ENCODE measurements at regions not wholly inside any gene's neighbourhood (a gene's known extent, or its start where the extent isn't known, plus 50 kb on each side); places are given as distances from the start of the nearest gene placed in this dataset.

DNA sequence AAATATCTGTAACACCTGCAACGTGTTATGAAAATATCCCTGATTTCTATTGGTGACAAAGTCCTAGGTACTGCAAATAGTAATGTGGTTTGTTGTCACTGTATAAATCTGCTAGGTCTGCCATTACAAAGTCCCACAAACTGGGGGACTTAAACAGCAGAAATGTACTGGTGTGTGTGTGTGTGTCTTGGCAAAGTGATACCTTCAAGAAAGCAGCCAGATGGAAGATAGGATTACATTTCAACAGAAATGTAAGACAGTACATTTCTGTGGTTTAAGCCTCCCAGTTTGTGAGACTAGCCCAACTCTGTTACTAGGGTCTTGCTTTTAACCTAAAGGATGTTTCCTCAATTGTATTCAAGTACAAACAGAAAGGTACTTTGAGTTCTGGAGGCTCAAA, 531.7 kb downstream of the NPIPA7 start:
- TF ChIP-seq, protein P1, sequence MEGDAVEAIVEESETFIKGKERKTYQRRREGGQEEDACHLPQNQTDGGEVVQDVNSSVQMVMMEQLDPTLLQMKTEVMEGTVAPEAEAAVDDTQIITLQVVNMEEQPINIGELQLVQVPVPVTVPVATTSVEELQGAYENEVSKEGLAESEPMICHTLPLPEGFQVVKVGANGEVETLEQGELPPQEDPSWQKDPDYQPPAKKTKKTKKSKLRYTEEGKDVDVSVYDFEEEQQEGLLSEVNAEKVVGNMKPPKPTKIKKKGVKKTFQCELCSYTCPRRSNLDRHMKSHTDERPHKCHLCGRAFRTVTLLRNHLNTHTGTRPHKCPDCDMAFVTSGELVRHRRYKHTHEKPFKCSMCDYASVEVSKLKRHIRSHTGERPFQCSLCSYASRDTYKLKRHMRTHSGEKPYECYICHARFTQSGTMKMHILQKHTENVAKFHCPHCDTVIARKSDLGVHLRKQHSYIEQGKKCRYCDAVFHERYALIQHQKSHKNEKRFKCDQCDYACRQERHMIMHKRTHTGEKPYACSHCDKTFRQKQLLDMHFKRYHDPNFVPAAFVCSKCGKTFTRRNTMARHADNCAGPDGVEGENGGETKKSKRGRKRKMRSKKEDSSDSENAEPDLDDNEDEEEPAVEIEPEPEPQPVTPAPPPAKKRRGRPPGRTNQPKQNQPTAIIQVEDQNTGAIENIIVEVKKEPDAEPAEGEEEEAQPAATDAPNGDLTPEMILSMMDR (IDR thresholded peaks at IDR 0.05; ENCODE audit: extremely low read depth, insufficient read depth, missing control alignments), result no peak
- in situ Hi-C loops (cut with MboI; ENCODE audit: low pct_unique_long_range_greater_than_20kb, low sequenced_read_pairs, unreplicated experiment), result no loop called here
- no peak for DNase-seq (ENCODE audit: low spot score)

DNA sequence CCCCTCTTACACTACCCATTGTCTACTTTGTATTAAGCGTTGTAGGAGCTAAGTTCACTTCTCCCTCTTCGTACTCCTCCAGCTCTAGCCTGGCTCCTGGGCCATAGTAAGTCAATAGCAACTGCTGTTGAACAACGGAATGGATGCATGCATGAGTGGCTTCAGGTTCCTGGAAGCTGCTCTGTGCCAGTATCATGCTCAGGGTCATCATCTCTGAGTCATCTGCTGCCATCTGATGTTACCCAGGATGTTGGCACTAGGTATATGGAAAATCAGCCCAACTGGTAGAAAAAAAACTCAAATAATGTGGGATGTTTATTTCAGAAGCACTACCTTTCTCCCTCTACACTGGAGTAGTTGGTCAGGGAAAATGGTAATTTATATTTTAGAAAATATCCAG, 536.8 kb downstream of the NPIPA7 start:
- in situ Hi-C loops (cut with MboI; ENCODE audit: low pct_unique_long_range_greater_than_20kb, low sequenced_read_pairs, unreplicated experiment), result no loop called here
- DNase-seq (ENCODE audit: low spot score), result no peak
- TF ChIP-seq, protein P1 (IDR thresholded peaks at IDR 0.05; ENCODE audit: extremely low read depth, insufficient read depth, missing control alignments), result no peak

DNA sequence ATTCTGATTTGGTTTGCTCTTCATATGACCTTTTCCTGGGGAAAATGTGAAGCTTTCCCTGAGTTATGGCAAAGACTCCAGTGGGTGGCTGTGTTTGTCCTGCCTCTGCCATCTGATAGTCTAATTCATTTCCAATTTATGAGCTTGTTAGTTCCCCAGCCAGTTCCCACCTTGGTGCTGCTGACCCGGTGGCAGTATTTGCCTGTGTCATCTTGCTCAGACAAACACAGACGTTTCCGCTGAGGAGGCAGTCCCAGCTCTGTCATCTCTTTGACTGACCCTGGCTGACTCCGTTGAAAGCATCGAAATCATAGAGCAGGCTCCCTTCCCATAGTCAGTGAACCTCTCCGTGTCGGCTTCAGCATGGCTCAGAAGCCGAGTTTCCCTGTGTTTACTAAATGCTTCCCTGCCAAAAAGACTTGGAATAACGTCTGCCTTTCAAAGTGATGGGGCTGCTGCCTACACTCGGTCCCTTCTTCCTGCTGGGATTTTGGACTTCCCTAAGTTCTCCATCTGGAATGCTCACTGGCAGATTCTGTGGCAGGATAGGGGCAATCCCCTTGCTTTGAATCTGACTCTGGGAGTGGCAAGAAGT, 538.3 kb downstream of the NPIPA7 start:
- TF ChIP-seq, protein P1 (IDR thresholded peaks at IDR 0.05; ENCODE audit: extremely low read depth, insufficient read depth, missing control alignments), result no peak
- in situ Hi-C loops (cut with MboI; ENCODE audit: low pct_unique_long_range_greater_than_20kb, low sequenced_read_pairs, unreplicated experiment), result no loop called here
- DNase-seq (ENCODE audit: low spot score), result no peak

DNA sequence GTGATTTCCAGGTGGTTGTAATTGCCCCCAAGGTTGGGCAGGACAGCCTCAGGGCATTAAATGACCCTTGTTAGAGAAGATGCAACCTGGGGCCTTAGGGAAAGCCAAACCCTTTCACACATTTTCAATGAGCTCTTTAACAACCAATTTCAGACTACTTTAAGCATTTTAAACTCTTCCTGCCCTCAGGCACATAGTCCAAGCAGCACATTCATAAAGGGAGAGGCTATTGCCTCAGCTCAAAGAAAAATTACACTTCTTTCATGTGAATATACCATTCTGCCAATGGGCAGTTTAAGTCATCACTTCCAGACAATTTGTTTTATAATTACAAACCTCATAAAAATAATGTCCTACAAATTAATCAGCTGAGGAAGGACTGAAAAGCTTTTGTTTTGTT, 544.5 kb downstream of the NPIPA7 start:
- DNase-seq (ENCODE audit: low spot score), result no peak
- in situ Hi-C loops (cut with MboI; ENCODE audit: low pct_unique_long_range_greater_than_20kb, low sequenced_read_pairs, unreplicated experiment), result no loop called here
- TF ChIP-seq, protein P1 (IDR thresholded peaks at IDR 0.05; ENCODE audit: extremely low read depth, insufficient read depth, missing control alignments), result no peak

DNA sequence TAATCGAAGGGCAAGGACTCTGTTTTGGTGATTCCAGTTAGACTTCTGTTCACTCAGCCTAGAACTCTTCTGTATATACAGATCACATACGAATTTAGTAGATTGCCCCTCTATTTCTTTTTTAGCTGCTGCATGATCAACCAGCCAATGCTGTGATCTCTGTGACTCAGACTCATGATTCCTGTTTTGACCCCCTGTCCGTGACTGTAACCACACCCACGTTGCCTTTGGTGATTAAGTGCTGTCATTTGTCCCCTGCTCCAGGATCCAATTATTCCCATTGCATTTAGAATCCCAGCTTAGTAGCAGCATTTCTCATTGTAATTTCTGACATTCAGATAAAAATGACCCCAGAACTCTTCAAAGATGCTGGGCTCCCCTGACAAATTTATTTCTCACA, 545.7 kb downstream of the NPIPA7 start:
- in situ Hi-C loops (cut with MboI; ENCODE audit: low pct_unique_long_range_greater_than_20kb, low sequenced_read_pairs, unreplicated experiment), result no loop called here
- DNase-seq (ENCODE audit: low spot score), result no peak
- TF ChIP-seq, protein P1 (IDR thresholded peaks at IDR 0.05; ENCODE audit: extremely low read depth, insufficient read depth, missing control alignments), result no peak

DNA sequence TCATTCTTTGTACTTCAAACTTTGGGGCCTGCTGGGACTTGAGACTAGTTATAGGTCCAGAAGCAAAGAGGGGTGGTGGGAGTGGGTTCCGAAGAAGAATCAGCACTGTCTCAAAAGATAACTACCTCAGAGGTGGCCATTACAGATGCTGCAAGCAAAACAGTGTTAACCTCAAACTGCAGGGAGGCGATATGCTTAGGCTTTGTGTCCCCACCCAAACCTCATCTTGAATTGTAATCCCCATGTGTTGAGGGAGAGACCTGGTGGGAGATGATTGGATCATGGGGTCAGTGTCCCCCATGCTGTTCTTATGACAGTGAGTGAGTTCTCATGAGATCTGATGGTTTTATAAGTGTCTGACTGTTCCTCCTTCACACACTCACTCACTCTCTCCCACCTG, 545.3 kb downstream of the XYLT1 start:
- TF ChIP-seq, protein P1 (IDR thresholded peaks at IDR 0.05; ENCODE audit: extremely low read depth, insufficient read depth, missing control alignments), result no peak
- DNase-seq (ENCODE audit: low spot score), result no peak
- in situ Hi-C loops (cut with MboI; ENCODE audit: low pct_unique_long_range_greater_than_20kb, low sequenced_read_pairs, unreplicated experiment), result no loop called here

Data from GM13977 (cell line).